GM23338 (cell line): ENCODE measurements at regions not wholly inside any gene's neighbourhood (a gene's known extent, or its start where the extent isn't known, plus 50 kb on each side); places are given as distances from the start of the nearest gene placed in this dataset.

ENCODE experiments used
- ATAC-seq: fragments of 200-7000 bp; cut with Tn5 transposase; 3 replicates; pipeline ENCODE4 v1.9.1; 2020
- DNase-seq: peaks from one replicate; pipeline ENCODE4 v3.0.0-alpha.2; 2015; ENCODE audit warnings: low spot score
- H2AFZ ChIP-seq: fragments of 200-600 bp; sonication (generic); 2 replicates; pipeline ENCODE4 v1.8.0; 2016; ENCODE audit warnings: antibody characterized with exemption, mild to moderate bottlenecking, moderate library complexity
- H3F3A ChIP-seq: fragments of 200-600 bp; sonication (generic); replicated peaks from 2 replicates; pipeline ENCODE4 v1.8.0; 2017; ENCODE audit warnings: antibody characterized with exemption, mixed run types, low read depth
- H3K27ac ChIP-seq: fragments of 200-600 bp; sonication (generic); 2 replicates; pipeline ENCODE4 v1.6.1; 2016; ENCODE audit warnings: low read depth
- H3K27me3 ChIP-seq: fragments of 200-600 bp; sonication (generic); 2 replicates; pipeline ENCODE4 v1.8.0; 2016; ENCODE audit warnings: mild to moderate bottlenecking, mixed run types, moderate library complexity; ENCODE audit not compliant: insufficient read depth
- H3K36me3 ChIP-seq: fragments of 200-600 bp; sonication (generic); 2 replicates; pipeline ENCODE4 v1.8.0; 2016; ENCODE audit warnings: mild to moderate bottlenecking; ENCODE audit not compliant: insufficient read depth
- H3K4me1 ChIP-seq: fragments of 200-600 bp; sonication (generic); 2 replicates; pipeline ENCODE4 v1.8.0; 2016; ENCODE audit warnings: mild to moderate bottlenecking, moderate library complexity; ENCODE audit not compliant: insufficient read depth
- H3K4me2 ChIP-seq: fragments of 200-600 bp; sonication (generic); 2 replicates; pipeline ENCODE4 v1.7.1; 2017; ENCODE audit warnings: mixed run types
- H3K4me3 ChIP-seq: fragments of 200-600 bp; sonication (generic); 2 replicates; pipeline ENCODE4 v1.6.1; 2016; ENCODE audit warnings: mixed run types
- H3K79me2 ChIP-seq: fragments of 200-600 bp; sonication (generic); replicated peaks from 2 replicates; pipeline ENCODE4 v1.8.0; 2017; ENCODE audit warnings: mild to moderate bottlenecking; ENCODE audit not compliant: insufficient read depth
- H3K9me2 ChIP-seq: fragments of 200-600 bp; sonication (generic); 2 replicates; pipeline ENCODE4 v1.8.0; 2017; ENCODE audit not compliant: insufficient read depth
- H4K20me1 ChIP-seq: fragments of 200-600 bp; sonication (generic); replicated peaks from 2 replicates; pipeline ENCODE4 v1.8.0; 2017; ENCODE audit warnings: mild to moderate bottlenecking; ENCODE audit not compliant: insufficient read depth
- H3K27ac Mint-ChIP-seq: 2 replicates; pipeline ENCODE4 v1.8.0; 2020; ENCODE audit warnings: inconsistent platforms, mild to moderate bottlenecking, moderate library complexity, mixed read lengths
- H3K27me3 Mint-ChIP-seq: 3 replicates; pipeline ENCODE4 v1.8.0; 2022; ENCODE audit warnings: low read depth, mild to moderate bottlenecking, moderate library complexity, mixed read lengths, inconsistent platforms; ENCODE audit not compliant: insufficient read depth, poor library complexity
- H3K36me3 Mint-ChIP-seq: 3 replicates; pipeline ENCODE4 v1.8.0; 2021; ENCODE audit warnings: low read depth, mild to moderate bottlenecking, inconsistent platforms, moderate library complexity, mixed read lengths
- H3K4me1 Mint-ChIP-seq: 3 replicates; pipeline ENCODE4 v1.8.0; 2020; ENCODE audit warnings: mild to moderate bottlenecking, inconsistent platforms, mixed read lengths
- H3K4me3 Mint-ChIP-seq: 3 replicates; pipeline ENCODE4 v1.8.0; 2021; ENCODE audit warnings: moderate library complexity, mild to moderate bottlenecking, inconsistent platforms, mixed read lengths
- H3K9me3 Mint-ChIP-seq: 3 replicates; pipeline ENCODE4 v1.8.0; 2020; ENCODE audit warnings: moderate library complexity, mild to moderate bottlenecking, inconsistent platforms, mixed read lengths
- CREB1 ChIP-seq: fragments of 250-450 bp; sonication (Bioruptor Pico); IDR thresholded peaks from 2 replicates; pipeline ENCODE4 v1.5.0; 2020; ENCODE audit warnings: low read depth, mild to moderate bottlenecking, moderate library complexity
- CTCF ChIP-seq, 2 experiments: fragments of 200-600 bp in 1 of 2; sonication (generic) in 1 of 2; conservative IDR thresholded peaks; 2 replicates each; pipeline versions ENCODE4 v1.5.1 to v1.6.1; 2016 to 2017; ENCODE audit warnings: antibody characterized with exemption in 2 of 2, low read depth in 2 of 2, mild to moderate bottlenecking in 2 of 2, moderate library complexity in 1 of 2
- ETS1 ChIP-seq: IDR thresholded peaks from 2 replicates; pipeline ENCODE4 v1.6.1; 2016; ENCODE audit warnings: antibody characterized with exemption
- EZH2 ChIP-seq: fragments of 200-600 bp; sonication (generic); IDR thresholded peaks from one replicate; pipeline ENCODE4 v1.8.0; 2017; ENCODE audit warnings: antibody characterized with exemption, mild to moderate bottlenecking, low read depth; ENCODE audit not compliant: unreplicated experiment
- EZH2phosphoT487 ChIP-seq: fragments of 200-600 bp; sonication (generic); IDR thresholded peaks from one replicate; pipeline ENCODE4 v1.8.1; 2018; ENCODE audit warnings: antibody characterized with exemption; ENCODE audit not compliant: unreplicated experiment
- JUNB ChIP-seq: IDR thresholded peaks from one replicate; pipeline ENCODE4 v1.6.1; 2016; ENCODE audit warnings: antibody characterized with exemption; ENCODE audit not compliant: unreplicated experiment
- NANOG ChIP-seq: IDR thresholded peaks from 2 replicates; pipeline ENCODE4 v1.6.1; 2016; ENCODE audit warnings: antibody characterized with exemption, borderline replicate concordance
- POLR2AphosphoS5 ChIP-seq: IDR thresholded peaks from 2 replicates; pipeline ENCODE4 v1.6.1; 2016; ENCODE audit warnings: antibody characterized with exemption, low read depth
- REST ChIP-seq: IDR thresholded peaks from one replicate; pipeline ENCODE4 v1.6.1; 2018; ENCODE audit warnings: antibody characterized with exemption; ENCODE audit not compliant: unreplicated experiment
- STAT1 ChIP-seq: IDR thresholded peaks from one replicate; pipeline ENCODE4 v1.6.1; 2016; ENCODE audit warnings: antibody characterized with exemption; ENCODE audit not compliant: unreplicated experiment
- ZNF114 ChIP-seq: fragments of 250-450 bp; sonication (Bioruptor Pico); IDR thresholded peaks from 2 replicates; pipeline ENCODE4 v1.5.0; 2020; ENCODE audit warnings: mild to moderate bottlenecking, moderate library complexity
- ZNF331 ChIP-seq: fragments of 250-450 bp; sonication (Bioruptor Pico); IDR thresholded peaks from 2 replicates; pipeline ENCODE4 v1.5.0; 2020; ENCODE audit warnings: low read depth, mild to moderate bottlenecking, moderate library complexity
- ZNF462 ChIP-seq: fragments of 250-450 bp; sonication (Bioruptor Pico); IDR thresholded peaks from 2 replicates; pipeline ENCODE4 v1.5.0; 2020; ENCODE audit warnings: mild to moderate bottlenecking, moderate library complexity

- ATAC-seq (no peak), DNase-seq (no peak)
- Histone ChIP-seq H3K9me2 (peaks cover 10% of the 10 kb centered on the region), H3K27me3 (no peaks in the 10 kb centered on the region), H3K36me3 (0 out of 2 replicates have a peak, but pooled peaks cover 4% of the 10 kb centered on the region), H3K27ac (no peak overlapping the region), H3K4me2 (no peak overlapping the region), H3F3A (no peaks in the 10 kb centered on the region; the same call in 1 of the 2 replicates), H2AFZ (no peak overlapping the region), H3K4me3 (no peak overlapping the region), H3K4me1 (peaks cover 24% of the 10 kb centered on the region), H4K20me1 (no peaks in the 10 kb centered on the region), H3K79me2 (no peaks in the 10 kb centered on the region)
- TF ChIP-seq ZNF462 (CRISPR knock-in tag): no peak
- TF ChIP-seq JUNB: no peak
- TF ChIP-seq EZH2phosphoT487: no peak
- TF ChIP-seq NANOG: no peak
- TF ChIP-seq ZNF331: no peak
- TF ChIP-seq EZH2: no peak
- TF ChIP-seq POLR2AphosphoS5: no peak
- TF ChIP-seq CTCF (conservative IDR thresholded peaks at IDR 0.05; ENCODE audit: low read depth in 2 of 2): no peak
- TF ChIP-seq CREB1 (CRISPR knock-in tag): no peak
- no peak for TF ChIP-seq STAT1
- no peak for TF ChIP-seq ETS1
- TF ChIP-seq ZNF114: no peak
- TF ChIP-seq REST: no peak
- H3K27me3 Mint-ChIP-seq: peaks cover 18% of the 10 kb centered on the region
- H3K36me3 Mint-ChIP-seq: peaks cover 7% of the 10 kb centered on the region
- no peak overlapping the region for H3K4me3 Mint-ChIP-seq
- no peak overlapping the region for H3K27ac Mint-ChIP-seq
- peaks cover 7% of the 10 kb centered on the region; the same call in 2 of the 3 replicates for H3K9me3 Mint-ChIP-seq
- H3K4me1 Mint-ChIP-seq: peaks cover 35% of the 10 kb centered on the region
These were observed 70.6 kb upstream of the KCNK12 start for GRCh38 chr2:47641366-47641765.
